ENCODE measurements at regions not wholly inside any gene's neighbourhood (a gene's known extent, or its start where the extent isn't known, plus 50 kb on each side); places are given as distances from the start of the nearest gene placed in this dataset.

DNA sequence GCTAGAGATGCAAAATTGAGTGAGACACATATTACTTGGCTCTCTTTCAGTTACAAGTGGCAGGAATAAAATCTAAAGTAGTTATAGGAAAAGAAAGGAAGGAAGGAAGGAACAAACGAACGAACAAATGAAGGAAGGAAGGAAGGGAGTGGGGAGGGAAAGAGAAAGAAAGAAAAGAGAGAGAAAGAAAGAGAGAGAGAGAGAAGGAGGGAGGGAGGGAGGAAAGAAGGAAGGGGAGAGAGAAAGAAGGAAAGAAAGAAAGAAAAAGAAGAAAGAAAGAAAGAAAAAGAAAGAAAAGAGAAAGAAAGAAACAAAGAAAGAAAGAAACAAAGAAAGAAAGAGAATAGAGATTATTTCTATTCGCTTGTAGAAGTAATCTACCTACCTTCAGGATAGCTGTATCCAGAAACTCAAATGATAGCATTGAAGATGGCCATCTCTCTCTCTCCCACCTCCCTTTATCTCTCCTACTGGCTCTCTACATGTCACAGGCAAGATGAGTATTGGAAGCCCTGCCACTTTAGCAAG lies 229.7 kb upstream of the TLE3 start:
- no TSS peak for BruUV-seq (replicated peaks)
- TF ChIP-seq EZH2phosphoT487 (IDR thresholded peaks at IDR 0.05; ENCODE audit: borderline replicate concordance, low read depth, low read length): no peak
- TF ChIP-seq, protein P1, sequence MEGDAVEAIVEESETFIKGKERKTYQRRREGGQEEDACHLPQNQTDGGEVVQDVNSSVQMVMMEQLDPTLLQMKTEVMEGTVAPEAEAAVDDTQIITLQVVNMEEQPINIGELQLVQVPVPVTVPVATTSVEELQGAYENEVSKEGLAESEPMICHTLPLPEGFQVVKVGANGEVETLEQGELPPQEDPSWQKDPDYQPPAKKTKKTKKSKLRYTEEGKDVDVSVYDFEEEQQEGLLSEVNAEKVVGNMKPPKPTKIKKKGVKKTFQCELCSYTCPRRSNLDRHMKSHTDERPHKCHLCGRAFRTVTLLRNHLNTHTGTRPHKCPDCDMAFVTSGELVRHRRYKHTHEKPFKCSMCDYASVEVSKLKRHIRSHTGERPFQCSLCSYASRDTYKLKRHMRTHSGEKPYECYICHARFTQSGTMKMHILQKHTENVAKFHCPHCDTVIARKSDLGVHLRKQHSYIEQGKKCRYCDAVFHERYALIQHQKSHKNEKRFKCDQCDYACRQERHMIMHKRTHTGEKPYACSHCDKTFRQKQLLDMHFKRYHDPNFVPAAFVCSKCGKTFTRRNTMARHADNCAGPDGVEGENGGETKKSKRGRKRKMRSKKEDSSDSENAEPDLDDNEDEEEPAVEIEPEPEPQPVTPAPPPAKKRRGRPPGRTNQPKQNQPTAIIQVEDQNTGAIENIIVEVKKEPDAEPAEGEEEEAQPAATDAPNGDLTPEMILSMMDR (conservative IDR thresholded peaks at IDR 0.05; ENCODE audit: low read length): no peak
- CTCF ChIA-PET (ENCODE audit: unreplicated experiment): no interaction called here
- DNase-seq (ENCODE audit: low spot score): no peak
- H3K27ac ChIP-seq (ENCODE audit: low read depth, low read length, poor library complexity, severe bottlenecking): no peak overlapping the region
- no peaks in the 10 kb centered on the region for H3K36me3 ChIP-seq (ENCODE audit: insufficient read depth, low read length)
- no peaks in the 10 kb centered on the region for H3K9me3 ChIP-seq (ENCODE audit: low read length)
- no peak overlapping the region for H3K4me2 ChIP-seq (ENCODE audit: low read length)
- H3K9me2 ChIP-seq (ENCODE audit: insufficient read depth, low read length): no peaks in the 10 kb centered on the region
- no peaks in the 10 kb centered on the region for H3K79me2 ChIP-seq (ENCODE audit: insufficient read depth, low read depth, low read length)
- POLR2A ChIA-PET: no interaction called here
- no peak overlapping the region for H2AFZ ChIP-seq (ENCODE audit: low read length)
- intact Hi-C loops (cut with micrococcal nuclease; ENCODE audit: unreplicated experiment): no loop called here
- H4K20me1 ChIP-seq (ENCODE audit: insufficient read depth, low read length): no peaks in the 10 kb centered on the region
- no peak overlapping the region for H3K4me3 ChIP-seq (ENCODE audit: low read depth, low read length, poor library complexity, severe bottlenecking)
- H3K4me1 ChIP-seq (ENCODE audit: insufficient read depth, low read length, poor library complexity, severe bottlenecking): peaks cover 10% of the 10 kb centered on the region

DNA sequence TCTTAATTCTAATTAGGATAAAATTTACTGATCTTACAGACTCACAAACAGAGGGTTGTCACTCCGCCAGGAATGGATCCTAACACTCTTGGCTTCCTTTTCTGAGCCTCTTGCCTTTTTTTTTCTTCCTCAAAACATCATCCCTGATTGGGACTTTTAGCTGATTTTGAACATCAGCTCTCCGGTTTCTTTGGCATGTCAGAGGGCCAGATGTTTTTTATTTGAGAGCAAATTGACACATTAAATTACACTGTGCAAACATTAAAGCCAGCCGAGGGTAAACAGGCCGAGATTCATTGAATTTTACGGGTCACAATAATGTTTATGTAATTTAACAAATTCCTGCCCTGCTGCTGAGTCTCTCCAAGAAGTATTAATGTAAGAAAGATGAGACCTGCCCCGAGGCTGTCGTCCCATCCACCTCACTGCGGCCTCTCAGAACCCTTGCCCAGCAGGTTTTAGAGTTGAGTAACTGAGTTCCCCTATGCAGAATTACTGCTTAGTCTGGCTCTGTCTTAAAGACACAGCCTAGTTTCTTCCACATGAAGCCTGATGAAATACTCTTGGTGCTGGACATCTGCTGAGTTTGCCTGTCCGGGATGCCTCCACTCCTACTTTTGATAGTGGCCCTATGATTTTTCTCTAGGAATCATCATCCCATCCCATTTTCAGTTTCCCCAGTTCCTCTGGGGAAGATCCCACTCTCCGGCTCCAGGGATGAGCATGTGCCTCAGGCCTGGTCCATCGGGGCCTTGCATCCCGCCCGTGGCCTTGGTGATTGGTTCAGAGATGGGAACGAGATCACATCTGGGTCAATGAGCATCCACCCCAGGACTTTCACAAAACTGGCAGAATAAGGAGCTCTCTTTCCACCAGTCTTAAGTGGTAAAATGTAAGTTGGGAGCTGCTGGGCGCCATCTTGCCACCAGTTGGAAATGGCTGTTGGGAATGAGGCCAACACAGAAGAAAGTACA lies 226.6 kb upstream of the TLE3 start:
- Histone ChIP-seq H3K4me3 (ENCODE audit: low read depth, low read length, poor library complexity, severe bottlenecking) (no peak overlapping the region), H2AFZ (ENCODE audit: low read length) (no peak overlapping the region), H3K4me2 (ENCODE audit: low read length) (no peak overlapping the region), H3K4me1 (ENCODE audit: insufficient read depth, low read length, poor library complexity, severe bottlenecking) (peaks cover 40% of the 10 kb centered on the region), H3K27ac (ENCODE audit: low read depth, low read length, poor library complexity, severe bottlenecking) (no peak overlapping the region), H4K20me1 (ENCODE audit: insufficient read depth, low read length) (no peaks in the 10 kb centered on the region), H3K79me2 (ENCODE audit: insufficient read depth, low read depth, low read length) (no peaks in the 10 kb centered on the region), H3K9me2 (ENCODE audit: insufficient read depth, low read length) (no peaks in the 10 kb centered on the region), H3K36me3 (ENCODE audit: insufficient read depth, low read length) (no peaks in the 10 kb centered on the region), H3K9me3 (ENCODE audit: low read length) (no peaks in the 10 kb centered on the region)
- DNase-seq (ENCODE audit: low spot score): no peak
- ChIA-PET POLR2A (no interaction called here), CTCF (ENCODE audit: unreplicated experiment) (no interaction called here)
- intact Hi-C loops (cut with micrococcal nuclease; ENCODE audit: unreplicated experiment): no loop called here
- no peak for TF ChIP-seq EZH2phosphoT487 (IDR thresholded peaks at IDR 0.05; ENCODE audit: borderline replicate concordance, low read depth, low read length)
- TF ChIP-seq, protein P1 (conservative IDR thresholded peaks at IDR 0.05; ENCODE audit: low read length): no peak
- BruUV-seq (replicated peaks): no TSS peak

Data from OCI-LY7 (cell line).